ENCODE measurements at regions not wholly inside any gene's neighbourhood (a gene's known extent, or its start where the extent isn't known, plus 50 kb on each side); places are given as distances from the start of the nearest gene placed in this dataset.

DNA sequence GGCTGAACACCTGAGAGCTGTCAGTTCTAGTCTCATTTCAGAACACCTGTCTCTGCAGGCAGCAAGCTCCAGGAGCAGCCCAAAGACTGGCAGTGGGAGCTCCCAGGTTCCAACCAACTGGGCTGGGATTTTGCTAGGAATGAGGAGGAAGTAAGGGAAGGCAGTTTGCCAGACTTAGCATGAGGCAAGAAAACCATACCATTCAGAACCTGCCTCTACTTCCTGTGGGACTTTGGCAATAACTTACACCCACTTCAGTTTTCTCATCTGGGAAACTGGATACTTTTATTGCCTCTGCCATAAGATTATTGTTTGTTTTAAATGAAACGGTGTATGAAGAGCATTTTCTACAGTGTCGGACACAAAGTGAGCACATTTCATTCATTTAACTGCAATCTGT, 363.7 kb upstream of the ISX start:
- no peaks in the 10 kb centered on the region for H3K9me3 ChIP-seq (ENCODE audit: severe bottlenecking)
- H3K36me3 ChIP-seq, result no peaks in the 10 kb centered on the region
- DNase-seq, result no peak
- no peak overlapping the region for H3K27ac ChIP-seq
- no peak overlapping the region for H3K4me3 ChIP-seq (ENCODE audit: low read depth, low read length)
- TF ChIP-seq, protein P1, sequence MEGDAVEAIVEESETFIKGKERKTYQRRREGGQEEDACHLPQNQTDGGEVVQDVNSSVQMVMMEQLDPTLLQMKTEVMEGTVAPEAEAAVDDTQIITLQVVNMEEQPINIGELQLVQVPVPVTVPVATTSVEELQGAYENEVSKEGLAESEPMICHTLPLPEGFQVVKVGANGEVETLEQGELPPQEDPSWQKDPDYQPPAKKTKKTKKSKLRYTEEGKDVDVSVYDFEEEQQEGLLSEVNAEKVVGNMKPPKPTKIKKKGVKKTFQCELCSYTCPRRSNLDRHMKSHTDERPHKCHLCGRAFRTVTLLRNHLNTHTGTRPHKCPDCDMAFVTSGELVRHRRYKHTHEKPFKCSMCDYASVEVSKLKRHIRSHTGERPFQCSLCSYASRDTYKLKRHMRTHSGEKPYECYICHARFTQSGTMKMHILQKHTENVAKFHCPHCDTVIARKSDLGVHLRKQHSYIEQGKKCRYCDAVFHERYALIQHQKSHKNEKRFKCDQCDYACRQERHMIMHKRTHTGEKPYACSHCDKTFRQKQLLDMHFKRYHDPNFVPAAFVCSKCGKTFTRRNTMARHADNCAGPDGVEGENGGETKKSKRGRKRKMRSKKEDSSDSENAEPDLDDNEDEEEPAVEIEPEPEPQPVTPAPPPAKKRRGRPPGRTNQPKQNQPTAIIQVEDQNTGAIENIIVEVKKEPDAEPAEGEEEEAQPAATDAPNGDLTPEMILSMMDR (IDR thresholded peaks at IDR 0.05; ENCODE audit: low read depth, low read length), result no peak
- no peaks in the 10 kb centered on the region for H3K27me3 ChIP-seq (ENCODE audit: insufficient read depth, low read depth, severe bottlenecking)

DNA sequence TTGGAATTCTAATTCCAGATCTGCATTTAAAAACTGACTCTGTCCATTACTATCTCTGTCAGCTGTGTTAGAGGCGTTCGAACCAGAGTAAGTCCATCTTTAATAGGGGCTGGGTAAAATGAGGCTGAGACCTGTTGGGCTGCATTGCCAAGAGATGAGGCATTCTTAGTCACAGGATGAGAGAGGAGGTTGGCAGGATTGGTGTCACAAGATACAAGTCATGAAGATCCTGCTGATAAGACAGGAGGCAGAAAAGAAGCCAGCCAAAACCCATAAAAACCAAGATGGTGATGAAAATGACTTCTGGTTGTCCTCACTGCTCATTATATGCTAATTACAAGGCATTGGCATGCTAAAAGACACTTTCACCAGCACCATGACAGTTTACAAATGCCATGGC, 356.3 kb upstream of the ISX start:
- no peak overlapping the region for H3K27ac ChIP-seq
- no peaks in the 10 kb centered on the region for H3K9me3 ChIP-seq (ENCODE audit: severe bottlenecking)
- no peak overlapping the region for H3K4me3 ChIP-seq (ENCODE audit: low read depth, low read length)
- DNase-seq, result no peak
- TF ChIP-seq, protein P1 (IDR thresholded peaks at IDR 0.05; ENCODE audit: low read depth, low read length), result no peak
- H3K27me3 ChIP-seq (ENCODE audit: insufficient read depth, low read depth, severe bottlenecking), result no peaks in the 10 kb centered on the region
- no peaks in the 10 kb centered on the region for H3K36me3 ChIP-seq

DNA sequence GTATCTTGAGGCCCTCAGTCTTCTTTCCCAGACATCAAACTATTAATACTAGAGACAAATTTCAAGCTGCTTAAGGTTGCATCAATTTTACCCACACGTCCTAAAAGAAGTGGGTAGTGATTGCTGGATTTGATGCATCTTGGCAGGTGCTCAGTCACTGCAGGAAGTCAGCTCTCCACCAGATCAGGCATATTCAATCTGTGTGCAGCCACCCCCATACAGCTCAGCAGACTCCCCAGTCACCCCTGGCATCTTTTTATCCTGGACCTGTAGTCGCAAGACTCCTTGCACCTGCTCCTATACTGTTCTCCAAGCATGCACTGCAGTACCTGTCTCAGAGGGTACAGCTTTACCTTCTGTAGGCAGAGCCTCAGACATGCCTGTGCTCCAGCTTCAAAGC, 343.1 kb upstream of the ISX start:
- no peak overlapping the region for H3K27ac ChIP-seq
- no peaks in the 10 kb centered on the region for H3K27me3 ChIP-seq (ENCODE audit: insufficient read depth, low read depth, severe bottlenecking)
- no peaks in the 10 kb centered on the region for H3K9me3 ChIP-seq (ENCODE audit: severe bottlenecking)
- H3K36me3 ChIP-seq, result no peaks in the 10 kb centered on the region
- H3K4me3 ChIP-seq (ENCODE audit: low read depth, low read length), result no peak overlapping the region
- TF ChIP-seq, protein P1 (IDR thresholded peaks at IDR 0.05; ENCODE audit: low read depth, low read length), result no peak
- no peak for DNase-seq

DNA sequence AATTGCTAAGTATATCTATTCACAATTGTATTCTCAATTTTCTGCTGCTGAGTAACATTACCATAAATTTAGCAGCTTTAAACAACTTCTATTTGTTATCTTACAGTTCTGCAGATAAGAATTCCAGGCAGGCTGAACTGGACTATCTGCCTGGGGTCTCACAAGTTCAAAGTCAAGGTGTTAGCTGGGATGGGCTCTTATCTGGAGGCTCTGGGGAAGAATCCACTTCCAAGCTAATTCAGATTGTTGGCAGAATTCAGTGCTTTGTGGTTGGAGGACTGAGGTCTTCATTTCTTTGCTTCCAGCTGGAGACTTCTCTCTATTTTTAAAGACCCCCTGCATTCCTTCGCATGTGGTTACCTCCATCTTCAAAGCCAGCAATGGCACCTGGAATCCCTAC, 329.9 kb upstream of the ISX start:
- Histone ChIP-seq H3K36me3 (no peaks in the 10 kb centered on the region), H3K27ac (no peak overlapping the region), H3K4me3 (ENCODE audit: low read depth, low read length) (no peak overlapping the region), H3K27me3 (ENCODE audit: insufficient read depth, low read depth, severe bottlenecking) (no peaks in the 10 kb centered on the region), H3K9me3 (ENCODE audit: severe bottlenecking) (no peaks in the 10 kb centered on the region)
- DNase-seq, result no peak
- TF ChIP-seq, protein P1 (IDR thresholded peaks at IDR 0.05; ENCODE audit: low read depth, low read length), result no peak

DNA sequence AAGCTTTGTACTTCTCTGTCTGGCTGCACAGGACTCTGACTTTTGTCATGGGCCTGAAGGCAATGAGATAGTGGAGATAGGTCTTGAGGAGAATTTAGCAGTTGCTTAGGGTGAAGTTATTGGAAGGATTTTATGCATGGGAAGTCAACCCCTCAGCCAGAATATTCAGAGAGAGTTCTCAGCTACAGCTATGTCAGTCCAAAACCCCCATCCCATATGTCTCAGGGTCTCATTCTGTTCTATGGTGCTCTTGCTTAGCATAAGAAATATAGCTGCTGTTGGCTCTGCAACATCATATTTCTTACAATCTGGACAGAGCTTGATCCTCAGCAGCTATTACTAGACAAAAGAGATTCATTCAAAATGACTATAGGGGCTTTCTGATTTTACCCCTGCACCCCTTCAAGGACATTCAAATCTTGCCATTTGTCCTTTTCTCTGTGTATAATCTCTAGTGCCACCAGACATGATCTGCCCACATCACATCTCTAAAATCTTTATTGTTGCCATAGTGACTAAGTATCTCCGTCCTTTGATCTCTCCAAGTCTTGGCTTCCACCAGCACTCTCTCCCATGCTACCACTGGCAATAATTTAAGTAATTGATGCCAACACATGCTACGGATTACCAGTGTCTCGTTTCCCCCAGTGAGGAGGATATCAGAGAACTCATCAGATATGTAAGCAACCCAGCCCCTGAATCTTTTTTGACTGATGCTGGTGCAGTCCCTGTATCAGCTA, 327.1 kb upstream of the ISX start:
- TF ChIP-seq, protein P1 (IDR thresholded peaks at IDR 0.05; ENCODE audit: low read depth, low read length), result no peak
- Histone ChIP-seq H3K9me3 (ENCODE audit: severe bottlenecking) (no peaks in the 10 kb centered on the region), H3K36me3 (no peaks in the 10 kb centered on the region), H3K4me3 (ENCODE audit: low read depth, low read length) (no peak overlapping the region), H3K27me3 (ENCODE audit: insufficient read depth, low read depth, severe bottlenecking) (no peaks in the 10 kb centered on the region), H3K27ac (no peak overlapping the region)
- DNase-seq, result no peak

All from WERI-Rb-1 (cell line).